Tibial nerve (tissue), 4 donors: ENCODE measurements at regions not wholly inside any gene's neighbourhood (a gene's known extent, or its start where the extent isn't known, plus 50 kb on each side); places are given as distances from the start of the nearest gene placed in this dataset.

Experiments used
- DNase-seq, 2 donors: peaks; one replicate each; pipeline ENCODE4 v3.0.0-alpha.2; 2019; ENCODE audit warnings: low spot score in 2 of 2
- H3K27ac ChIP-seq, 4 donors: fragments of 200-600 bp; sonication (generic) in 3 of 4; one replicate each; pipeline ENCODE4 v1.5.1; 2017 to 2019; ENCODE audit warnings: mild to moderate bottlenecking in 1 of 4
- H3K27me3 ChIP-seq, 2 donors: fragments of 200-600 bp; sonication (generic) in 1 of 2; one replicate each; pipeline versions ENCODE4 v1.5.1 to v1.6.0; 2017 to 2019
- H3K36me3 ChIP-seq, 3 donors: fragments of 200-600 bp; sonication (generic); one replicate each; pipeline ENCODE4 v1.5.1; 2018 to 2019
- H3K4me1 ChIP-seq, 4 donors: fragments of 200-600 bp; sonication (generic) in 3 of 4; one replicate each; pipeline ENCODE4 v1.5.1; 2017 to 2019
- H3K4me3 ChIP-seq, 4 donors: fragments of 200-600 bp; sonication (generic) in 3 of 4; one replicate each; pipeline ENCODE4 v1.5.1; 2017 to 2019; ENCODE audit warnings: mild to moderate bottlenecking in 1 of 4, moderate library complexity in 1 of 4
- H3K9me3 ChIP-seq, 4 donors: fragments of 200-600 bp; sonication (generic) in 3 of 4; one replicate each; pipeline ENCODE4 v1.5.1; 2017 to 2019
- CTCF ChIP-seq, 5 experiments: fragments of 200-600 bp in 3 of 5; fragments of 450-650 bp in 2 of 5; sonication (generic) in 3 of 5; IDR thresholded peaks; one replicate each; pipeline ENCODE4 v1.5.1; 2016 to 2019; ENCODE audit warnings: antibody characterized with exemption in 5 of 5, mild to moderate bottlenecking in 3 of 5, moderate library complexity in 2 of 5
- EP300 ChIP-seq, 2 donors: sonication (generic); formaldehyde crosslinking; IDR thresholded peaks; one replicate each; pipeline ENCODE4 v1.6.1; 2017; ENCODE audit warnings: antibody characterized with exemption in 2 of 2, mild to moderate bottlenecking in 1 of 2
- POLR2A ChIP-seq, 2 donors: fragments of 450-650 bp; IDR thresholded peaks; one replicate each; pipeline ENCODE4 v1.6.1; 2017; ENCODE audit warnings: antibody characterized with exemption in 2 of 2, mild to moderate bottlenecking in 2 of 2, moderate library complexity in 2 of 2
- WGBS, 2 donors: methylation state at CpG; one replicate each; pipeline ENCODE4 v1.1.5; 2018; 5-methylcytosine and 5-hydroxymethylcytosine counted together

GRCh38 chr1:232696466-232696865 is 66.5 kb upstream of the SIPA1L2 start:
- WGBS, 2 donors = 70 to 75% methylated on average over 6 of the region's 6 CpGs
- Histone ChIP-seq H3K9me3 (no peaks in the 10 kb centered on the region), H3K4me1 (no peaks in the 10 kb centered on the region), H3K4me3 (no peak overlapping the region), H3K27me3 (no peaks in the 10 kb centered on the region), H3K27ac (no peak overlapping the region), H3K36me3 (no peaks in the 10 kb centered on the region)
- DNase-seq = no peak
- TF ChIP-seq CTCF (IDR thresholded peaks at IDR 0.05) (no peak), EP300 (IDR thresholded peaks at IDR 0.05) (no peak), POLR2A (IDR thresholded peaks at IDR 0.05) (no peak)

GRCh38 chr1:232697187-232697822 is 67.4 kb upstream of the SIPA1L2 start:
- no peaks in the 10 kb centered on the region for H3K27me3 ChIP-seq
- no peak overlapping the region for H3K4me3 ChIP-seq
- DNase-seq = no peak
- H3K27ac ChIP-seq = no peak overlapping the region
- H3K9me3 ChIP-seq = no peaks in the 10 kb centered on the region
- WGBS, 2 donors = 78 to 80% methylated on average over 4 of the region's 4 CpGs
- TF ChIP-seq CTCF (IDR thresholded peaks at IDR 0.05) = no peak
- no peak for TF ChIP-seq POLR2A (IDR thresholded peaks at IDR 0.05)
- TF ChIP-seq EP300 (IDR thresholded peaks at IDR 0.05) = no peak
- no peaks in the 10 kb centered on the region for H3K4me1 ChIP-seq
- no peaks in the 10 kb centered on the region for H3K36me3 ChIP-seq

GRCh38 chr1:232699814-232700213 is 69.9 kb upstream of the SIPA1L2 start:
- TF ChIP-seq EP300 (IDR thresholded peaks at IDR 0.05) (no peak), POLR2A (IDR thresholded peaks at IDR 0.05) (no peak)
- H3K4me3 ChIP-seq = no peak overlapping the region
- peaks cover 0 to 9% (median 5%) of the 10 kb centered on the region in 4 donors for H3K4me1 ChIP-seq
- H3K9me3 ChIP-seq = no peaks in the 10 kb centered on the region
- 89 to 93% methylated on average over 6 of the region's 6 CpGs for WGBS, 2 donors
- no peaks in the 10 kb centered on the region for H3K36me3 ChIP-seq
- no peak overlapping the region for H3K27ac ChIP-seq
- DNase-seq = no peak
- H3K27me3 ChIP-seq = no peaks in the 10 kb centered on the region

GRCh38 chr1:232702911-232703310 is 73.0 kb upstream of the SIPA1L2 start:
- Histone ChIP-seq H3K36me3 (no peaks in the 10 kb centered on the region), H3K9me3 (no peaks in the 10 kb centered on the region), H3K27ac (no peak overlapping the region), H3K4me3 (no peak overlapping the region), H3K4me1 (peaks cover 0 to 15% (median 10%) of the 10 kb centered on the region in 4 donors), H3K27me3 (no peaks in the 10 kb centered on the region)
- 88 to 91% methylated on average over 5 of the region's 5 CpGs for WGBS, 2 donors
- no peak for TF ChIP-seq EP300 (IDR thresholded peaks at IDR 0.05)
- TF ChIP-seq POLR2A (IDR thresholded peaks at IDR 0.05) = no peak
- no peak for TF ChIP-seq CTCF (IDR thresholded peaks at IDR 0.05)
- no peak for DNase-seq

- Histone ChIP-seq H3K4me3 (no peak overlapping the region), H3K27ac (peak overlapping the region in 2 of 4 donors; percentile 42 to 84), H3K9me3 (no peaks in the 10 kb centered on the region), H3K36me3 (no peaks in the 10 kb centered on the region), H3K27me3 (no peaks in the 10 kb centered on the region), H3K4me1 (peaks cover 0 to 15% (median 10%) of the 10 kb centered on the region in 4 donors)
- 61 to 64% methylated on average over 2 of the region's 2 CpGs for WGBS, 2 donors
- DNase-seq = no peak
- no peak for TF ChIP-seq POLR2A (IDR thresholded peaks at IDR 0.05)
- no peak for TF ChIP-seq CTCF (IDR thresholded peaks at IDR 0.05)
- no peak for TF ChIP-seq EP300 (IDR thresholded peaks at IDR 0.05)
Observed at GRCh38 chr1:232704256-232704655, 74.3 kb upstream of the SIPA1L2 start.
